Right lobe of liver (tissue), 6 donors: ENCODE measurements at regions not wholly inside any gene's neighbourhood (a gene's known extent, or its start where the extent isn't known, plus 50 kb on each side); places are given as distances from the start of the nearest gene placed in this dataset.
A peak's percentile ranks its signal among the peaks of the same experiment; 100 is the strongest.

ENCODE experiments used
- ATAC-seq, 4 donors: fragments of 200-7000 bp; cut with Tn5 transposase; one replicate each; pipeline ENCODE4 v1.9.1; 2020; ENCODE audit warnings: mild to moderate bottlenecking in 4 of 4, moderate library complexity in 4 of 4
- DNase-seq, 3 donors: peaks; one replicate each; pipeline ENCODE4 v3.0.0-alpha.2; 2020
- H3K27ac ChIP-seq, 3 donors: fragments of 200-600 bp; one replicate each; pipeline ENCODE4 v1.8.0; 2022
- H3K27me3 ChIP-seq, 2 donors: fragments of 200-600 bp; one replicate each; pipeline ENCODE4 v1.8.0; 2022
- H3K36me3 ChIP-seq, 4 donors: fragments of 200-600 bp; sonication (generic) in 1 of 4; one replicate each; pipeline versions ENCODE4 v1.5.1 to v1.8.0; 2017 to 2022; ENCODE audit warnings: control low read depth in 1 of 4
- H3K4me1 ChIP-seq, 4 donors: fragments of 200-600 bp; sonication (generic) in 1 of 4; one replicate each; pipeline versions ENCODE4 v1.5.1 to v1.8.0; 2017 to 2022; ENCODE audit warnings: control low read depth in 1 of 4
- H3K4me3 ChIP-seq, 3 donors: fragments of 200-600 bp; one replicate each; pipeline ENCODE4 v1.8.0; 2022
- H3K9me3 ChIP-seq, 4 donors: fragments of 200-600 bp; sonication (generic) in 1 of 4; one replicate each; pipeline versions ENCODE4 v1.5.1 to v1.8.0; 2017 to 2022; ENCODE audit warnings: control low read depth in 1 of 4
- CTCF ChIP-seq, 4 donors: fragments of 200-600 bp in 3 of 4; fragments of 450-650 bp in 1 of 4; IDR thresholded peaks; one replicate each; pipeline versions ENCODE4 v1.5.1 to v1.8.0; 2016 to 2022; ENCODE audit warnings: antibody characterized with exemption in 4 of 4, mild to moderate bottlenecking in 2 of 4
- POLR2A ChIP-seq: fragments of 450-650 bp; IDR thresholded peaks from one replicate; pipeline ENCODE4 v1.6.1; 2017; ENCODE audit warnings: antibody characterized with exemption, mild to moderate bottlenecking
- WGBS: methylation state at CpG from one replicate; pipeline ENCODE4 v1.1.6; 2018; ENCODE audit warnings: low coverage, low lambda C conversion rate; ENCODE audit not compliant: insufficient coverage; ENCODE audit errors: missing lambda C conversion rate; 5-methylcytosine and 5-hydroxymethylcytosine counted together
- intact Hi-C, 2 donors: fragments of 100-400 bp; cut with DNase I; formaldehyde crosslinking; loops; one replicate each; pipeline versions ENCODE4 v1.11.2 to v1.14.1; 2022
- donor health status: DM: no; HTN: yes; CAD: no.
- donor health status: DM: no; HTN: no; CAD: no.
- donor health status: DM: no; HTN: no; CAD: no.
- donor health status: DM: no; HTN: yes; CAD: no.
- donor health status: DM: no; HTN: yes; CAD: no.

GRCh38 chr6:137358273-137358672 is 135.9 kb downstream of the OLIG3 start:
- H3K9me3 ChIP-seq: no peaks in the 10 kb centered on the region
- H3K4me1 ChIP-seq: peaks cover 0 to 28% (median 4%) of the 10 kb centered on the region in 4 donors
- no peak for DNase-seq
- WGBS: no CpG with 5 or more reads among the region's 3 CpGs
- H3K36me3 ChIP-seq: no peaks in the 10 kb centered on the region
- no peak for TF ChIP-seq CTCF (IDR thresholded peaks at IDR 0.05)
- TF ChIP-seq POLR2A: no peak
- peak overlapping the region in 2 of 3 donors; percentile 29 to 31 for H3K27ac ChIP-seq
- intact Hi-C loops: no loop called here
- ATAC-seq: no peak
- H3K27me3 ChIP-seq: no peaks in the 10 kb centered on the region
- H3K4me3 ChIP-seq: no peak overlapping the region

- TF ChIP-seq POLR2A: no peak
- no peak for ATAC-seq
- Histone ChIP-seq H3K9me3 (no peaks in the 10 kb centered on the region), H3K27ac (peak overlapping the region in 2 of 3 donors; percentile 29 to 31), H3K36me3 (no peaks in the 10 kb centered on the region), H3K4me1 (peaks cover 0 to 32% (median 6%) of the 10 kb centered on the region in 4 donors), H3K4me3 (no peak overlapping the region), H3K27me3 (no peaks in the 10 kb centered on the region)
- no peak for DNase-seq
- intact Hi-C loops: no loop called here
These were observed 136.3 kb downstream of the OLIG3 start for GRCh38 chr6:137357948-137358266.

GRCh38 chr6:137357263-137357947 is 136.8 kb downstream of the OLIG3 start:
- peaks cover 0 to 36% (median 7%) of the 10 kb centered on the region in 4 donors for H3K4me1 ChIP-seq
- H3K4me3 ChIP-seq: no peak overlapping the region
- no peaks in the 10 kb centered on the region for H3K36me3 ChIP-seq
- no peaks in the 10 kb centered on the region for H3K9me3 ChIP-seq
- peak overlapping the region in 2 of 3 donors; percentile 29 to 31 for H3K27ac ChIP-seq
- DNase-seq (peak in 1 of 3 donors; percentile 69), ATAC-seq (peak; percentile 44 to 73 (median 56))
- 52% methylated on average over 6 of the region's 14 CpGs for WGBS
- TF ChIP-seq POLR2A (no peak), CTCF (IDR thresholded peaks at IDR 0.05) (no peak)
- no peaks in the 10 kb centered on the region for H3K27me3 ChIP-seq
- intact Hi-C loops: no loop called here

GRCh38 chr6:137353842-137354397 is 134.7 kb upstream of the IFNGR1 start:
- H3K9me3 ChIP-seq: no peaks in the 10 kb centered on the region
- no peak overlapping the region for H3K4me3 ChIP-seq
- no peaks in the 10 kb centered on the region for H3K27me3 ChIP-seq
- H3K4me1 ChIP-seq: peaks cover 0 to 57% (median 13%) of the 10 kb centered on the region in 4 donors
- TF ChIP-seq CTCF (IDR thresholded peaks at IDR 0.05) (no peak), POLR2A (no peak)
- ATAC-seq (peak; percentile 72 to 79 (median 76)), DNase-seq (peak in 1 of 3 donors; percentile 62)
- H3K36me3 ChIP-seq: no peaks in the 10 kb centered on the region
- peak overlapping the region; percentile 55 to 76 (median 71) for H3K27ac ChIP-seq
- intact Hi-C loops: no loop called here
- whole genome bisulfite sequencing: 58% methylated on average over 7 of the region's 7 CpGs

- peak overlapping the region; percentile 55 to 76 (median 71) for H3K27ac ChIP-seq
- DNase-seq (no peak), ATAC-seq (peak in 1 of 4 donors; percentile 3)
- intact Hi-C loops: no loop called here
- peaks cover 0 to 57% (median 13%) of the 10 kb centered on the region in 4 donors for H3K4me1 ChIP-seq
- H3K36me3 ChIP-seq: no peaks in the 10 kb centered on the region
- no peaks in the 10 kb centered on the region for H3K9me3 ChIP-seq
- WGBS: 65% methylated on average over 2 of the region's 2 CpGs
- TF ChIP-seq CTCF (IDR thresholded peaks at IDR 0.05) (no peak), POLR2A (no peak)
- H3K4me3 ChIP-seq: no peak overlapping the region
- H3K27me3 ChIP-seq: no peaks in the 10 kb centered on the region
These were observed 134.2 kb upstream of the IFNGR1 start for GRCh38 chr6:137353346-137353745.
